ENCODE measurements at regions not wholly inside any gene's neighbourhood (a gene's known extent, or its start where the extent isn't known, plus 50 kb on each side); places are given as distances from the start of the nearest gene placed in this dataset. TPM values are rescaled to one million over a fixed set of nuclear protein-coding genes. Genes with fewer than 3 reads are reported as not detected.

Small RNA genes in the stretch of these regions (small RNA-seq; reads per million reads assigned to genes)
- gene HIGD1AP2: not detected
- not detected for gene RNU6-67P
- gene RNU6-77P: not detected

Measured in osteoblast (primary cell).